Islet precursor cell (in vitro differentiated cells): ENCODE measurements at regions not wholly inside any gene's neighbourhood (a gene's known extent, or its start where the extent isn't known, plus 50 kb on each side); places are given as distances from the start of the nearest gene placed in this dataset.

Source experiments
- DNase-seq: peaks from one replicate; pipeline ENCODE4 v3.0.0-alpha.2; 2018

GRCh38 chr4:24637173-24637572 lies 52.8 kb upstream of the DHX15 start:
- DNase-seq, result no peak

GRCh38 chr4:24638396-24638875 lies 54.1 kb upstream of the DHX15 start:
- no peak for DNase-seq

- DNase-seq, result no peak
Observed at GRCh38 chr4:24639714-24640113, 55.4 kb upstream of the DHX15 start.

DNA sequence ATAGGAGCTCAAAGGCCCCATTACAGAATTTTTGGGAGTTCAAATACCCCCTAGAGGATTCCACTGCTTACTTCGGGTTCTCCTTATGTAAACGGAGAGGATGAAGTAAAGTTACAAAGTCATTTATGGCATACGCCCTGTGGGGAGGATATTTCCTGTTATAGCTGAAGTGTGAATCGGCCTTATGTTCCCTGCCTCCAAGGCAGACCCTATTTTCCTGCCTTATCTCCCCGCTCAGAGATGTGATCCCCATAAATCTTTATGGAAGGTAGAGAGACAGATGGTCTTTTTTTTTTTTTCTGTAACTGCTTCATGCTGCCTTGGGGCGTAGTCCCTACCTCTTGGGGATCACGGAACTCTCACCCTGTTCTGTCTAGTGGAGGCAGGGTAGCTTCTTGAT lies 56.0 kb upstream of the DHX15 start:
- DNase-seq, result no peak

DNA sequence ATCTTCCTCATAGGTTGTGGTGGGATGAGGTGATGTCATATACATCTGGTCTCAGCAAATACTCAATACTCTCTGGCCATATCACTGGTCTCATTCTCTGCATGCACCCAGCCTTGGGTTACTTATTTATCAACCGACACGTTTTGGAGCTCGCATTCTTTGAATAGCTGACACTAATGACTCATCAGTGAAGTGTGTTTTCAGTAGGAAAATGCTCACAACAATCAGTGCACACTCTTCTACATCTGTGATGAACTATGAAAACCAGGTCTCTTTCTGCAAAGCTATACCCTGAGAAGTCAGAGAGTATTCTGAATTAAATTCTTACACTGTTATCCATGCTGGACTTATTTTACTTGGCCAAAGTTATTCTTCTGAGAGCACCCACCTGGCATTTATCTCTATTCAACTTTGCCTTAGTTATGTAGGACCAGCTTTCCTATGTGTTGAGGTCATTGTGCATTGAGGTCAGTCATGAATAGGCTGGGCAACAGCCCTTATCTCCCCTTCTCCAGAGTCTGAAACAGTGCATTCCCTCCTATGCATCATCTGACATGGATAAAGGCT lies 58.7 kb upstream of the DHX15 start:
- DNase-seq, result peak; percentile 71

- no peak for DNase-seq
Observed at GRCh38 chr4:24643774-24644520, 59.6 kb upstream of the DHX15 start.

DNA sequence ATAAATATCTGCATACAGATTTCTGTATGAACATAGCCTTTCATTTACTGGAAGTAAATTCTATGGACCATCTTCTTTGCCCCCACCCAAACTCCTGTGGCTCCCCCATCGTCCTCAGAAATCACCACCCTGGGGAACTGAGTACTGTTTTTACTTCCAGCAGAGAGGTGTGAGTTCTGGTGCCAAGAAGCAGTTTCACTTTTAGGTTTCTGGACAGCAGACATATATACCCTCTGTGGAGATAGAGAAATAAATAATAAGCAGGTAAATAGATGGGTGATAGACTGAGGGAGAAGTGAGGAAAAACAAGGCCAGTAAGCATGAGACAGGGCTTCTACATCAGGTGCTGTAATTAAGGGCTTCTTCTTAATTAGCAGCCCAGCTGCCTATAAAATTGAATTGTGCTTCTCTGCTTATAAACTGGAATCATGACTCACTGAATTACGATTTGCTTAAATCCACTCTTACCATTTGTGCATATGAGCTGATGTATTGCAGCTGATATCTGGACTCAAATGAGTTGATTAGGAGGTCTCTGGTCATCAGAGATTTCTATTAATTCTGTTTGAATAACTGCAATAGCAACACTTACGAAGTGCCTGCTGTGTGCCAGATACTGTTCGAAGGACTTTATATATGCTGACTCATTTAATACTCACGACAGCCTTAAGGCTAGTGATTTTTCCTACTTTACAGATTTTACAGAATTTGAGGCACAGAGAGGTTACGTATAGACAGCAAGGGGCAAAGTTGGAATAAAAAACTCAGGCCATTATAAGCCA lies 60.8 kb upstream of the DHX15 start:
- no peak for DNase-seq

DNA sequence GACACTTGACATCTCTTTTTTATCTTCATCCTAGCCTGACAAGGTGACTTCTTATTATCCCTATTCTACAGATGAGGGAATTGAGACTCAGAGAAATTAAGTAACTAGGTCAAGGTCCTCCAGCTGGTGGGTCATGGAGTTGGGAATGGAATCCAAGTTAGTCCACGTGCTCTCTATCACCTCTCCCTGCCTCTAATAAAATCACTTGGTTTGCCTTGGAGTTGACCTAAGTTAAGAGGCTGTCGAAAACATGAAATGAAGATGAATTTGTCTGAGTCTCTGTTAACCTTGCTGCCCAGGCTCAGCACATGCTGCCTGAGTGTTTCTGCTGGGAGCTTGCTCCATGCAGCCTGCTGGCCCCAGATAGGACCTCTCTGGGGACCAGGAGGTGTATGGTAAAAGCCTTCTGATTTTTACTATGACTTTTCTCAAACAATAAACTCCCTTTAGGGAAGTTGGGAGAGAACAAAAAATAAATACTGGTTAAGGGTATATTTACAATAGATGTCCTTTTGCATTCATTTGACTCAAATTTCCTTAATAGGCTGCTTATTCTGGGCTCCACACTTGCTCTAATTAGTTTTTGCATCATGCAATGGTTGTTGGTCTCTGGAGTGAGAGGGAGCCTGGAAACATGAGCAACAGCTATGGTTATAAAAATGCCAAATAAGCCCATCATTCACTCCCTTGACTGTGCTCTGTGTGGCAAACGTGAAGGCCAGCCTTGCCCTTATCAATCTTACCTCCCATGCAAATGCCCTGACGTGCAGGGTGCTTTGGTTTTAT lies 61.6 kb upstream of the DHX15 start:
- no peak for DNase-seq

DNA sequence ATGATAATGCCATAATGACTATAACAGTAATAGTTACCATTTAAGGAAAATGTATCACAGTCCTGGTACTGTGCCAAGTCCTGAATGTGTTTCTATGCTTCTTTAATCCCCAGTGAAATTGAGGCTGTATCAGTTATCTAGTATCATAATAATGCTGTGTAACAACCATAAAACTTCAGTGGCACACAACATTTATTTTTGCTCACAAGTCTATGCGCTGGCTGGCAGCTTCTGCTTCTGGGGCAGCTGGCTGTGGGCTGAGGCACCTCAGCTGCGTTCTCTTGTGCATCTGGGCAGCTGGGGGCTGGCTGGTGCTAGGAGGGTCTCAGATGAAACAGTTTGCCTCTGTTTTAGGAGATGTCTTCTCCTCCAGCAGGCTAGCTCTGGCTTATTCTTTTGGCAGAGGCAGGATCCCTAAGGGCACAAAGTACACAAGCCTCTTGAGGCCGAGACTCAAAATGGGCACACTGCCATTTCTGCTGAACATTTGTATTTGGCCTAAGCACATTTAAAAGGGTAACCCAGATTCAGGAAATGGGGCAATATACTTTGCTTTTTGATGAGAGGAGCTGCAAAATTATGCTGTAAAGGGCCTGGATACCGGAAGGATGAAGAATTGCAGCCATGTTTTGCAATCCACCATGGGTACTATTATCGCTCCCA lies 62.6 kb upstream of the DHX15 start:
- DNase-seq, result no peak

DNA sequence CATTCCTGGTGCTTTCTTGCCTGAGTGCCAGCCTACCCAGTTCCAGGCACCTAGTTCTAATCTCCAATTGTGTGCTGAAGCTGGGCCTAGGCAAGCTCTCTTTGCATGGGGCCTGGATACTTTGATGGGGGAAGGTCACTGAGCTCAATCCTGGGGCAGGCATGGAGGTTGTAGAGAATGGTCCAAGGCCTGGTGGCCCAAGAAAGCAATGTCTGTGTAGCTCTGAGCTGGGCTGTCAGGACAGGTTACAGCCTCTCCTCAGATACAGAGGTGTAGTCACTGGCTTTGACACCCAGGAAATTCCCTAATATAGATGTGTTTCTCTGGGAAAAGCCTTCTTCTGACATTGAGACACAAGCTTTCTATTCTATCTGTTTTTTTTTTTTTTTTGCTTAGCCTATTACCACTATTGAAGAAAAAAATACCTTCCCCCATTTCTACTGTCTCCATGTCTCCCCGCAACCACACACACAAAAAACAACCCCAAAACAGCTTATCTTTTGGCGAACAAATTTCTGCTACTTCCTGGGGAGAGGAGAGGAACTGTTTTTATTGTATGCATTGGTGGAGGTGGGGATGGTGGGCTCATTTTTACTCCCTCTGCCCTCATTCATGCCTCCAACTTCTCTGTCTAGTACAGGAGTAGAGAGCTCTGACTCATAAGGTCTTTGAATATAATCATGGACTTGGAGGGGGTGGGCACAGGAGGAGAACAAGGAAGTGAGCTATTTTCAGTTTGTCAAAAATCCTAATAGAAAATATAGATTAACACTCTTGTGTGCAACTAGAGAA lies 66.7 kb upstream of the DHX15 start:
- no peak for DNase-seq

- no peak for DNase-seq
Observed at GRCh38 chr4:24655326-24655725, 71.0 kb upstream of the DHX15 start.

DNA sequence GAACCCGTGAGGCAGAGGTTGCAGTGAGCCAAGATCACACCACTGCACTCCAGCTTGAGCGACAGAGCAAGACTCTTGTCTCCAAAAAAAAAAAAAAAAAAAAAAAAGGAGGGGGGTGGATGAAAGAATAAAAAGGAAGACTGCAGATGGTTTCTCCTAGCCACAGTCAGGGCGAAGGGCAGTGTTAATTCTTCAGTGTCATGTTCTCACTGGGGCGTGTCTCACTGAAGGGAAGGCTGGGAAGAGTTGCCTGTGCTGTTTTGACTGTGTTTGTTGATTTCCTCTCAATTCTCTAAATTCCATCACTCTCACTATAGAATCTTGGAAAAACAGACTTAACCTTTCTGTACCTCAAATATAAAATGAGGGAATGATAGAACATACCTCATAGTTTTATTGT lies 71.6 kb upstream of the DHX15 start:
- no peak for DNase-seq

GRCh38 chr4:24656906-24657305 lies 72.6 kb upstream of the DHX15 start:
- no peak for DNase-seq

GRCh38 chr4:24657768-24658617 lies 73.6 kb upstream of the DHX15 start:
- DNase-seq, result peak; percentile 72

- DNase-seq, result no peak
Observed at GRCh38 chr4:24659241-24659961, 75.0 kb upstream of the DHX15 start.

- no peak for DNase-seq
Observed at GRCh38 chr4:24662056-24662455, 77.7 kb upstream of the DHX15 start.

DNA sequence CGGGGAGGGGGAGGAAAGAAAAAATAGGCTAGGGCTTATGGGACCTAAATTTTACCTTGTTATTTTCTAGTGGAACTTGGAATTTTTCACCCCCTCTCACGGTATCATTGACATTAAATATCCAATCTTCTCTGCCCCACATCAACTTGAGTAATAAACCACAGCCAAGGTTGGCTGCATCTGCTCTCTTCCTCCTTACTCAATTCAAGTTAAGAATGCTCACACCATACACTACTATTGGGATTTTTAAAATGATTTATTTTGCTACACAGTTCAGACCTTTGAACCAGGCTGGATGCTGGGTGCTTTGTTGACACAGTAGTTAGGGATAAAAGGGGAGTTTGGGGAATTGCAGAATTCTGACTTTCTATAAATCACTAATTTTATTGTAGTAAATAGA lies 78.2 kb upstream of the DHX15 start:
- DNase-seq, result no peak

GRCh38 chr4:24664956-24665355 lies 80.6 kb upstream of the DHX15 start:
- DNase-seq, result no peak

DNA sequence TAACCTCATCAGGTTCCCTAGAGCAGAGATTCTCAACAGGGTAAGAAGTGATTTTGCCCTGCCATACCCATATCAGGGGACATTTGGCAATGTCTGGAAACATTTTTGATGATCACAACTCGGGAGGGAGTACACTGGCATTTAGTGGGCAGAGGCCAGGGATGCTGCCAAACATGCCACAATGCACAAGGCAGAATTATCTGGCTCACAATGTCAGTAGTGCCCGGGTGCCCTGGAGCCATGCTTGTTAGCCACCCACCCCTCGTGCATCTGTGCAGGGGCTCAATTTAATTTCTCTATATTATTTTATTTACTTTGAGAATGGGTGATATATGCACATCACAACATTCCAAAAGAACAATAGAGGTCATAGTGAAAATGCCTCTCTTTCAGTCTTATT lies 82.0 kb upstream of the DHX15 start:
- no peak for DNase-seq
